GM12864 (cell line): ENCODE measurements at regions not wholly inside any gene's neighbourhood (a gene's known extent, or its start where the extent isn't known, plus 50 kb on each side); places are given as distances from the start of the nearest gene placed in this dataset.

Experiments
- DNase-seq: peaks from one replicate; pipeline ENCODE4 v3.0.0-alpha.2; 2011; ENCODE audit warnings: low read depth
- H3K4me3 ChIP-seq: 2 replicates; pipeline ENCODE4 v1.5.1; 2011; ENCODE audit warnings: mild to moderate bottlenecking, low read depth, low read length, control low read depth
- TF ChIP-seq, protein P1 (sequence below): IDR thresholded peaks from 2 replicates; pipeline ENCODE4 v1.5.1; 2011; ENCODE audit warnings: low read depth, mild to moderate bottlenecking, moderate library complexity, low read length, control low read depth, inconsistent platforms; ENCODE audit errors: missing control alignments

DNA sequence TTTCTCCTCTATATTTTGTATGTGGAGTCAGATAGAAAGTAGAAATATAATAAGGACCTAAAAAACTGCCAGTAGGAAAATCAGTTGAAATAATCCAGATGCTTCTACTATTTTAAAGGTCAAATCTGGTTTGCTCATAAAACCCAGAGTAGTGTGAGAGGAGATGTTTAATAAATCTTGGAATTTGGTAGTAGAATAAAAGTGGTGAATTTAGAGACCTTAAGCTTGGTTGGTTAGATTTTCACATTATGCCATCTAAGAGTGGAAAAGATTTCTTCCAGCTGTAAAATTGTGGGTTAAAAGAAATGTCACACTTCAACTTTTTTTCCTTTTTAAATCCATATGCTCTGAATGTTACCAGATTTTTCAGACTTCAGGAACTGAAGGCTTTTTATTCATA lies 266.4 kb upstream of the GOLIM4 start:
- DNase-seq = no peak
- H3K4me3 ChIP-seq = no peak overlapping the region
- TF ChIP-seq, protein P1, sequence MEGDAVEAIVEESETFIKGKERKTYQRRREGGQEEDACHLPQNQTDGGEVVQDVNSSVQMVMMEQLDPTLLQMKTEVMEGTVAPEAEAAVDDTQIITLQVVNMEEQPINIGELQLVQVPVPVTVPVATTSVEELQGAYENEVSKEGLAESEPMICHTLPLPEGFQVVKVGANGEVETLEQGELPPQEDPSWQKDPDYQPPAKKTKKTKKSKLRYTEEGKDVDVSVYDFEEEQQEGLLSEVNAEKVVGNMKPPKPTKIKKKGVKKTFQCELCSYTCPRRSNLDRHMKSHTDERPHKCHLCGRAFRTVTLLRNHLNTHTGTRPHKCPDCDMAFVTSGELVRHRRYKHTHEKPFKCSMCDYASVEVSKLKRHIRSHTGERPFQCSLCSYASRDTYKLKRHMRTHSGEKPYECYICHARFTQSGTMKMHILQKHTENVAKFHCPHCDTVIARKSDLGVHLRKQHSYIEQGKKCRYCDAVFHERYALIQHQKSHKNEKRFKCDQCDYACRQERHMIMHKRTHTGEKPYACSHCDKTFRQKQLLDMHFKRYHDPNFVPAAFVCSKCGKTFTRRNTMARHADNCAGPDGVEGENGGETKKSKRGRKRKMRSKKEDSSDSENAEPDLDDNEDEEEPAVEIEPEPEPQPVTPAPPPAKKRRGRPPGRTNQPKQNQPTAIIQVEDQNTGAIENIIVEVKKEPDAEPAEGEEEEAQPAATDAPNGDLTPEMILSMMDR = no peak

DNA sequence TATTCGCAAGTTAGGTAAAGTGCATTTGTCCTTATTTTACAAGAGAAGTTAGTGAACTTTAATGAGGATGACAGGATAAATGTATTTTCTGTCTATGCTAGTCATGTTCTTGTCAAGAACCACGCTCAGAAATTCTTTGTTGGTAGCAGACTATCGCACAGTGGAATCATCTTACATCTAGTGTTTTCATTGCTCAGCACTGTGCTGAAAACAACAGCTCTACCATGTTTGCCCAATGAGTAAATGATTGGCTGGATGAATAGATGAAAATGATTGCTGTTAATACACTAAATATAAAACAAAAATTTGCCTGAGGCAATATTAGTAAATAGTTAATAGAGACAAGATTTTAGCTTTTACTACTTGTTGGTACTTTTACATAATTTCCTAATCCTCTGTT lies 265.3 kb upstream of the GOLIM4 start:
- H3K4me3 ChIP-seq = no peak overlapping the region
- DNase-seq = no peak
- TF ChIP-seq, protein P1 = no peak

DNA sequence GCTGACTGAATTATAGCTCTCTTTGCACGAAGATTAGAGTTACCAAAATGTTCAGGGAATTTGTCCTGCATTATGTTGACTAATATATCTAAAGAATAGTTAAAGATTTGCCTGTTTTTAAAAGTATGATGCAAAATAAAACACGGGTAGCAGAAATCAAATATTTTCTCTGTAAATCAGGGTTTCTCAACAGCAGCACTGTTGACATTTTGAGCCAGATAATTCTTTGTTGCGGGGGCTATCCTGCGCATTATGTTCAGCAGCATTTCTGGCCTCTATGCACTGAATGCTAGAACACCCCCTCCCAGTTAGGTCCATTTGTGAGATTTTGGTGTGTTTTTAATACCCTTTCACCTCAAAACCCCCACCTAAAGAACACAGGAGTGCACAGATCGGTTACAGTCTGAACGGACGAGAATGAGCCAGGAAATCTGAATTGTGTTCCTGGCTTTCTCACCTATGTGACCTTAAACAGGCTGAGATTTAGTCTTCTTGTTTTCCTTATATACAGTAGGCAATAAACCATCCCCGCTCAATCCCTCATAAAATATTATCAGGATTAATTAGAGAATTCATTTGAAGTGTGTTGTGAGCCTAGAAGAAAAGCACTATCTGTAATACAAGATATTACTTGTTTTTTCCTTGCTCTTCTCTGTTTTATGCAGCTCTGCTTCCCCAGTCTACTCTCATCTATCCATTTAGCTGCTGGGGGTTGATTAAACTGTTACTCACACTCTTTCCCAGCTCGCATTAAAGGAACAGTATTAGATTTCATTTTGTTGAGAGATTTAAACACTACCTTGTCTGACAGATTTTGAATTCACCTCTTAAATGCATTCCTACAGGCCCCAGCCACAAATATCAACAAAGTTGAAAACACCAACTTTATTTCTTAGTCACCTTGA lies 247.5 kb upstream of the GOLIM4 start:
- DNase-seq = no peak
- TF ChIP-seq, protein P1 = no peak
- H3K4me3 ChIP-seq = no peak overlapping the region

DNA sequence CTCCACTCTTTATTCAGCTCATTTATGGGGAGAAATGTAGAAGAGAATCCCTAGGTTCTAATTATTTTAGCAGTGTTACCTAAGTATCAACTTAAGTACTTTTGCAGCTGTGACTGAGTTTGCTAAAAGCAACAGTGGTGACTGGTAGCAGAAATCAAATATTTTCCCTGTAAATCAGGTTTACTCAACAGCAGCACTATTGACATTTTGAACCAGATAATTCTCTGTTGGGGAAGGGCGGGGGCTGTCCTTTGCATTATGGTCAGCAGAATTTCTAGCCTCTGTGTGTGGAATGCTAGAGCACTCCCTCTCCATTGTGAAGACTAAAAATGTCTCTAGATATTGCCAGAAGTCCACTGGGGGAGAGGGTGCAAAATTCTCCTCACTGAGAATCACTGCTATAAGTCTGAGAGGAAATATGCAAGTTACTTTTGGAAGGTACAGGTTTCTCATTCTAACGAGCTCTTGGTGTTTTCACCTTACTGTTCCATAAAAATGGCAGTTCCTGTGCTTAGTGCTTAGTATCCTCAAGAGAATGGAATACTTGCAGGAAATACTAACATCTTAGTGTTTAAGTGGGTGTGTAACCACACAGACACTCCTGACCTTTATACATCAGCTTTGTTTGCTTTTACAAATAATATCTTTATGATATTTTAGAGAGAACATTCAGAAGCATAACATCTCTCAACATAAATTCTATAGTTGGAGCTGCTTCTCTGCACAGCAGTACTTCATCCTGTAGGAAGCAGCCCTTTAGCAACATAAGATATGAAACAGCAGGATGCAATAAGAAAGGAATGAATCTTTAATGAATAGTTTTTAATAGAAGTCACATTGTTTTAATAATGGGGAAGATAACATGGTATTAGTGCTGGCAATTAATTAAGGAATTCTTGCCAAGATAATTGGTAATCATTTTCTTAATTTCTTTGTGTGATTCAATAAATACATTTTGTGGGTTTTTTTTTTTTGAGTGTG lies 246.5 kb upstream of the GOLIM4 start:
- TF ChIP-seq, protein P1 = no peak
- DNase-seq = no peak
- no peak overlapping the region for H3K4me3 ChIP-seq

DNA sequence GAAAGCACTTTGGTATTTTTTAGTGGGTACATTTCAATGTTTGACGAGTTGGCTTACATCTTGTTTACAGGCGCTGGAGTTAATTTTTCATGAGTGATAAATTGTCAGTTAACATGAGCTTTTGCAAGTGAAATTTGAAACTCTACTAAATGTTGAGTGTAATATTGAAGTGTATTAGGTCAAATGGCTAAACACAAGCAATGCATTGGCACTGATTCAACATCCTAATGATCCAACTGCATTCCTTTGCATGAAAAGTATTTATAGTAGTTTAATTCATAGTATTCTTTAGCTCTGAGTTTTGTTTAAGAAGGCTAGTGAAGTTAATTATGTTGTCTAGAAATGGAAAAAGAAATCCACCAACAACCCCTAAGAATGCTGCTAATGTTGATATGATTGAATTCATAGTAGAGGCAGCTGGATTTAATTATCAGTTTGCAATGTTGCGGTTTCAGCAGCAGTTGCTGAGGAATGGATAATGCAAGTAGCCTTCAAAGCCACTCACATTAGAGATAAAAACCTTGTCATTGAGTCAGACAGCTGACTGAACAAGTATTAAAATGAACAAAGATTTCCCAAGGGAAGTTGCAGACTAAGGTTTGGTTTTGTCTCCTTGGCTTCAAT lies 245.6 kb upstream of the GOLIM4 start:
- DNase-seq = no peak
- TF ChIP-seq, protein P1 = no peak
- H3K4me3 ChIP-seq = no peak overlapping the region

DNA sequence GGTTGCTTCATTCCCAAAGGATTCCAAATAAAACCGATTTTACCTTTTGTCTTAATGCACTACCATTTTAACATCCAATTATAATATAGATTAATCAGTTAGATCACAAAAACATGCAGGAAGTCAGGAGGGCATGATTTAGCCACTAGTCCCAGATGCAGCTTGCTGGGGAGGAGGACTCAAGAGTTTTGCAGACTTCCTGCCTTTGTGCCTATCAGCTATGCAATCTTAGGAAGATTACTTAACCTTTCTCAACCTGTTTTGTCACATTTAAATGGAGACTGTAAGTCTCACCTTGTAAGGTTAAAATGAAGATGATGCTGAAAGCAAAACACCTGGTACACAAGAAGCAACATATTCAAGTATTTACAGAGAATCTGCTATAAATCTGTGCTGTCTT lies 242.4 kb upstream of the GOLIM4 start:
- TF ChIP-seq, protein P1 = no peak
- no peak overlapping the region for H3K4me3 ChIP-seq
- no peak for DNase-seq
